PC-3 (cell line): ENCODE measurements at regions not wholly inside any gene's neighbourhood (a gene's known extent, or its start where the extent isn't known, plus 50 kb on each side); places are given as distances from the start of the nearest gene placed in this dataset.
A peak's percentile ranks its signal among the peaks of the same experiment; 100 is the strongest.

Experiments
- ATAC-seq: fragments of 200-7000 bp; cut with Tn5 transposase; 2 replicates; pipeline ENCODE4 v1.9.1; 2020; ENCODE audit warnings: mild to moderate bottlenecking, moderate library complexity
- BruUV-seq: library from RNA; stranded (reverse); fragments of 400-500 nt; replicated peaks from 2 replicates; lab custom pipeline; 2021; lab: Mats Ljungman, UMichigan
- CTCF ChIA-PET: fragments of 300-600 bp; sonication (Branson Sonifier 250); formaldehyde crosslinking; loops from one replicate; lab custom pipeline; 2022; ENCODE audit warnings: antibody characterized with exemption; lab: Charles Lee
- POLR2A ChIA-PET: fragments of 300-600 bp; sonication (Branson Sonifier 250); formaldehyde crosslinking; loops from one replicate; lab custom pipeline; 2022; ENCODE audit warnings: antibody characterized with exemption; ENCODE audit not compliant: unreplicated experiment; lab: Charles Lee
- DNase-seq: peaks from one replicate; pipeline ENCODE4 v3.0.0-alpha.2; 2015
- H2AFZ ChIP-seq: fragments of 300-600 bp; sonication (generic); 2 replicates; pipeline ENCODE4 v1.6.0; 2016; ENCODE audit warnings: antibody characterized with exemption, low read length
- H3F3A ChIP-seq: fragments of 300-600 bp; sonication (generic); one replicate; pipeline ENCODE4 v1.6.0; 2017; ENCODE audit warnings: antibody characterized with exemption, low read length, control low read depth, mild to moderate bottlenecking; ENCODE audit not compliant: unreplicated experiment
- H3K27ac ChIP-seq: fragments of 300-600 bp; sonication (generic); 2 replicates; pipeline ENCODE4 v1.5.1; 2016; ENCODE audit warnings: mild to moderate bottlenecking, low read length
- H3K27me3 ChIP-seq: fragments of 300-600 bp; sonication (generic); 2 replicates; pipeline ENCODE4 v1.6.1; 2016; ENCODE audit warnings: low read length, mixed read lengths
- H3K36me3 ChIP-seq: fragments of 300-600 bp; sonication (generic); 2 replicates; pipeline ENCODE4 v1.6.1; 2016; ENCODE audit warnings: low read depth, mixed run types, low read length, mixed read lengths
- H3K4me1 ChIP-seq: fragments of 300-600 bp; sonication (generic); 2 replicates; pipeline ENCODE4 v1.5.1; 2016; ENCODE audit warnings: low read length; ENCODE audit not compliant: insufficient read depth
- H3K4me2 ChIP-seq: fragments of 300-600 bp; sonication (generic); 2 replicates; pipeline ENCODE4 v1.6.0; 2016; ENCODE audit warnings: low read length
- H3K4me3 ChIP-seq: fragments of 300-600 bp; sonication (generic); 2 replicates; pipeline ENCODE4 v1.5.1; 2016; ENCODE audit warnings: mild to moderate bottlenecking, low read length, mixed read lengths
- H3K79me2 ChIP-seq: fragments of 300-600 bp; sonication (generic); 2 replicates; pipeline ENCODE4 v1.6.1; 2017; ENCODE audit warnings: low read length, mixed read lengths
- H3K9ac ChIP-seq: fragments of 300-600 bp; sonication (generic); 2 replicates; pipeline ENCODE4 v1.6.0; 2016; ENCODE audit warnings: mild to moderate bottlenecking, low read length
- H3K9me2 ChIP-seq: fragments of 300-600 bp; sonication (generic); replicated peaks from 2 replicates; pipeline ENCODE4 v1.6.1; 2016; ENCODE audit warnings: mixed run types, low read length, mixed read lengths
- H3K9me3 ChIP-seq: fragments of 300-600 bp; sonication (generic); 2 replicates; pipeline ENCODE4 v1.6.1; 2016; ENCODE audit warnings: low read length, mixed read lengths
- H4K20me1 ChIP-seq: fragments of 300-600 bp; sonication (generic); 2 replicates; pipeline ENCODE4 v1.6.1; 2016; ENCODE audit warnings: low read length, mixed read lengths
- EZH2 ChIP-seq: fragments of 300-600 bp; sonication (generic); IDR thresholded peaks from one replicate; pipeline ENCODE4 v1.6.1; 2017; ENCODE audit warnings: antibody characterized with exemption, mild to moderate bottlenecking, low read length; ENCODE audit not compliant: unreplicated experiment
- EZH2phosphoT487 ChIP-seq: fragments of 300-600 bp; sonication (generic); IDR thresholded peaks from 2 replicates; pipeline ENCODE4 v1.6.1; 2018; ENCODE audit warnings: mild to moderate bottlenecking, antibody characterized with exemption, low read length, borderline replicate concordance
- intact Hi-C: fragments of 100-400 bp; cut with micrococcal nuclease; formaldehyde crosslinking; loops from 2 replicates; pipeline ENCODE4 v1.9.0; 2023
- TF ChIP-seq, protein P1 (sequence below): fragments of 300-600 bp; sonication (generic); conservative IDR thresholded peaks from 2 replicates; pipeline ENCODE4 v1.5.1; 2017; ENCODE audit warnings: antibody characterized with exemption, low read depth, mild to moderate bottlenecking, low read length

DNA sequence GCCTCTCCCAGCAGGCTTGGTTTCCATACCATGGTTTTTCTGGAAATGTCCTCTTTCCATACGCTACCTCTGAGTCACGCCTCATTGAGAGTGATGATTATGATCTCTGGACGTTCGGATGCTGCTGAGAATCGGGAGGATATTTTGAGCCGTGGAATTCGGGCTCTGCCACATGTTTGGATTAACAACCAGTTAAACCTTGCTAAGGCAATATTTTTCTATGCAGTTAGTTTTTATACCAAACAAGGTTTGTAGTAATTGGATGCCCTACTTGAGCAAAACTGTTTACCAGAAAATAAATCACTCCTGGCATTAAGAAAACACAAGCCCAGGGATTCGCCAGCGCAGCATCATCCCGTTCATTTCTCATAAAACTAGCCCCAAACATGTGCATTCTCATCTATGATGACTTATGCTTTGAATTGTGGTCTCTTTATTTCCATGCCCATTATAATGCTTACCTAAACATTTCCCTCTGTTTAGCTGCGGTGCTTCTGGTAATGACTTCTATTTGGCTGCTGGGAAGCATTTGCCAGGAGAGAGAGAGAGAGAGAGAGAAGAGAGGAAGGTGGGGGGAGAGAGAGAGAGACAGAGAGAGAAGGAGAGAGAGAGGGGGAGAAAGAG, 198.9 kb downstream of the CLIC5 start:
- no peaks in the 10 kb centered on the region for H3K79me2 ChIP-seq
- intact Hi-C loops, result no loop called here
- no peaks in the 10 kb centered on the region for H3K9me2 ChIP-seq
- no peaks in the 10 kb centered on the region for H3K9me3 ChIP-seq
- peaks cover 12% of the 10 kb centered on the region for H3K27me3 ChIP-seq
- no peaks in the 10 kb centered on the region for H3K36me3 ChIP-seq
- H3K9ac ChIP-seq, result no peak overlapping the region
- H3K4me1 ChIP-seq, result no peaks in the 10 kb centered on the region
- no peak overlapping the region for H3K4me3 ChIP-seq
- ChIA-PET POLR2A (no interaction called here), CTCF (no interaction called here)
- ATAC-seq, result no peak
- H2AFZ ChIP-seq, result peak overlapping the region; percentile 48
- DNase-seq, result no peak
- peak overlapping the region; percentile 7 for H3K4me2 ChIP-seq
- H3F3A ChIP-seq, result no peaks in the 10 kb centered on the region
- no peak for TF ChIP-seq EZH2
- no peak for TF ChIP-seq EZH2phosphoT487
- TF ChIP-seq, protein P1, sequence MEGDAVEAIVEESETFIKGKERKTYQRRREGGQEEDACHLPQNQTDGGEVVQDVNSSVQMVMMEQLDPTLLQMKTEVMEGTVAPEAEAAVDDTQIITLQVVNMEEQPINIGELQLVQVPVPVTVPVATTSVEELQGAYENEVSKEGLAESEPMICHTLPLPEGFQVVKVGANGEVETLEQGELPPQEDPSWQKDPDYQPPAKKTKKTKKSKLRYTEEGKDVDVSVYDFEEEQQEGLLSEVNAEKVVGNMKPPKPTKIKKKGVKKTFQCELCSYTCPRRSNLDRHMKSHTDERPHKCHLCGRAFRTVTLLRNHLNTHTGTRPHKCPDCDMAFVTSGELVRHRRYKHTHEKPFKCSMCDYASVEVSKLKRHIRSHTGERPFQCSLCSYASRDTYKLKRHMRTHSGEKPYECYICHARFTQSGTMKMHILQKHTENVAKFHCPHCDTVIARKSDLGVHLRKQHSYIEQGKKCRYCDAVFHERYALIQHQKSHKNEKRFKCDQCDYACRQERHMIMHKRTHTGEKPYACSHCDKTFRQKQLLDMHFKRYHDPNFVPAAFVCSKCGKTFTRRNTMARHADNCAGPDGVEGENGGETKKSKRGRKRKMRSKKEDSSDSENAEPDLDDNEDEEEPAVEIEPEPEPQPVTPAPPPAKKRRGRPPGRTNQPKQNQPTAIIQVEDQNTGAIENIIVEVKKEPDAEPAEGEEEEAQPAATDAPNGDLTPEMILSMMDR, result no peak
- no peak overlapping the region for H3K27ac ChIP-seq
- BruUV-seq, result no TSS peak
- H4K20me1 ChIP-seq, result no peaks in the 10 kb centered on the region

DNA sequence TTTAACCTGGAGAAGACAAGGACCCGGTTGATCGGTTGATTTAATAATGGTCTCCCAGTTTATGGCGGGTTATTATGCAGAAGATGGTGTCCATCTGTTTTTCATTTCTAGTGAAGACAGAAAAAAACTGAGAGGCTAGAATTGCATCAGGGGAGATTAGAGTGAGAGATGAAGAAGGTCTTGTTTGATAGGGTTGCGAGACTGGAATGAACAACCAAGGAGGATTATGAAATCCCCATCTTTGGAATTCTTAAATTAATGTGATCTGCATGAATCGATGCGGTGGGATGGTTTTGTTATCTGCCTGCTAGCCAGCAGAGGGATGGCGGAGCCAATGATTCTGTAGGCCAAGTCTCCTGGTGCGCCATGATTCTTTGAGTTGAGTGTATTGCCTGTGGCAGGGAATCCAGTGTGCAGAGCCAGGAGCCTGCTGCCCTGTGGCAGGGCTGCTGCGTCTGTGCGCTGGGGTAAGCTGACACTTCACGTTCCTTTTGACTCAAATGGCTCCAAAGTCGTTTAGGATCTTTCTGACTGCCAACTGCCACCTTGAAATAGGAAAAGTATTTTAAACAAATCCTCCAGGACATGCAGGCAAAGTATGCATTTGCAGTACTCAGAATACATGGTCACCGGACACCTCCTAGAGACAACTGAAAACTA, 200.1 kb downstream of the CLIC5 start:
- ATAC-seq, result no peak
- no peak for TF ChIP-seq EZH2phosphoT487
- TF ChIP-seq, protein P1, result no peak
- TF ChIP-seq EZH2, result no peak
- H3K79me2 ChIP-seq, result no peaks in the 10 kb centered on the region
- no peak overlapping the region for H3K4me3 ChIP-seq
- no peaks in the 10 kb centered on the region for H3K36me3 ChIP-seq
- intact Hi-C loops, result no loop called here
- H3K4me2 ChIP-seq, result no peak overlapping the region
- H4K20me1 ChIP-seq, result no peaks in the 10 kb centered on the region
- H3K4me1 ChIP-seq, result no peaks in the 10 kb centered on the region
- no peaks in the 10 kb centered on the region for H3K9me3 ChIP-seq
- H3K27ac ChIP-seq, result no peak overlapping the region
- no peak for DNase-seq
- H3F3A ChIP-seq, result no peaks in the 10 kb centered on the region
- ChIA-PET CTCF (no interaction called here), POLR2A (no interaction called here)
- peaks cover 24% of the 10 kb centered on the region for H3K27me3 ChIP-seq
- no peak overlapping the region for H2AFZ ChIP-seq
- BruUV-seq, result no TSS peak
- H3K9ac ChIP-seq, result no peak overlapping the region
- H3K9me2 ChIP-seq, result no peaks in the 10 kb centered on the region

DNA sequence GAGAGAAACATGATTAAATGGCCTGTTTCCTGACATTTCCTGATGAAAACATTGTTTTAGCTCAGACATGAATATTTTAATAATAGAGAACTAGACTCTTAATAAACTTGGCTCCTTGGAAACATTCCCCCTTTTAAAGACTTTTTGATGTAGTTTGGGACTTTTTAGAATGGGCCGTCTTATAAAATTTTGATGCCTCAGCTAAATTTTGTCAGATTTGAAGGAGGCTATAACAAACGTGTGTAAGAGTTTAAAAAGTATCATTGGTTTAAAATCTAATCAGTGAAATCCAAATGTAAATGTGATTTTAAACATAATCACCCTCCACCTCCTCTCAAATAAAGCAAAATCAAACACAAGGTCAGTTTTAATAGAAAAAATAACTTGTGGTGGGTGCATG, 200.9 kb downstream of the CLIC5 start:
- no peak for ATAC-seq
- Histone ChIP-seq H3K9ac (no peak overlapping the region), H3K4me3 (no peak overlapping the region), H3F3A (no peaks in the 10 kb centered on the region), H3K27me3 (peaks cover 28% of the 10 kb centered on the region), H4K20me1 (no peaks in the 10 kb centered on the region), H3K36me3 (no peaks in the 10 kb centered on the region), H2AFZ (no peak overlapping the region), H3K9me2 (no peaks in the 10 kb centered on the region), H3K4me1 (no peaks in the 10 kb centered on the region), H3K27ac (no peak overlapping the region), H3K79me2 (no peaks in the 10 kb centered on the region), H3K4me2 (no peak overlapping the region), H3K9me3 (no peaks in the 10 kb centered on the region)
- intact Hi-C loops, result no loop called here
- BruUV-seq, result no TSS peak
- TF ChIP-seq EZH2phosphoT487, result no peak
- TF ChIP-seq, protein P1, result no peak
- TF ChIP-seq EZH2, result no peak
- POLR2A ChIA-PET, result no interaction called here
- no peak for DNase-seq
- CTCF ChIA-PET, result no interaction called here
